ENCODE measurements at regions not wholly inside any gene's neighbourhood (a gene's known extent, or its start where the extent isn't known, plus 50 kb on each side); places are given as distances from the start of the nearest gene placed in this dataset.

- no peak for DNase-seq
Measured at GRCh38 chr2:236656166-236656565, 86.5 kb downstream of the ACKR3 start.

GRCh38 chr2:236656721-236657120 lies 87.1 kb downstream of the ACKR3 start:
- no peak for DNase-seq

- no peak for DNase-seq
Measured at GRCh38 chr2:236657215-236657614, 87.6 kb downstream of the ACKR3 start.

- DNase-seq = no peak
Measured at GRCh38 chr2:236657801-236658200, 88.2 kb downstream of the ACKR3 start.

GRCh38 chr2:236658974-236659757 lies 89.5 kb downstream of the ACKR3 start:
- no peak for DNase-seq

- no peak for DNase-seq
Measured at GRCh38 chr2:236659758-236660150, 90.1 kb downstream of the ACKR3 start.

GRCh38 chr2:236661061-236661761 lies 91.6 kb downstream of the ACKR3 start:
- no peak for DNase-seq

GRCh38 chr2:236661762-236662110 lies 92.1 kb downstream of the ACKR3 start:
- no peak for DNase-seq

- DNase-seq = no peak
Measured at GRCh38 chr2:236662231-236663185, 92.9 kb downstream of the ACKR3 start.

GRCh38 chr2:236663287-236664101 lies 93.9 kb downstream of the ACKR3 start:
- no peak for DNase-seq

- no peak for DNase-seq
Measured at GRCh38 chr2:236664136-236664535, 94.5 kb downstream of the ACKR3 start.

GRCh38 chr2:236665101-236665500 lies 95.5 kb downstream of the ACKR3 start:
- no peak for DNase-seq

- DNase-seq = no peak
Measured at GRCh38 chr2:236665572-236666118, 96.0 kb downstream of the ACKR3 start.

- DNase-seq = no peak
Measured at GRCh38 chr2:236666646-236667204, 97.1 kb downstream of the ACKR3 start.

GRCh38 chr2:236667526-236667925 lies 97.9 kb downstream of the ACKR3 start:
- no peak for DNase-seq

- no peak for DNase-seq
Measured at GRCh38 chr2:236668531-236668969, 98.9 kb downstream of the ACKR3 start.

GRCh38 chr2:236670235-236670620 lies 100.6 kb downstream of the ACKR3 start:
- DNase-seq = no peak

GRCh38 chr2:236671896-236672562 lies 102.4 kb downstream of the ACKR3 start:
- DNase-seq = no peak

GRCh38 chr2:236672606-236673005 lies 103.0 kb downstream of the ACKR3 start:
- DNase-seq = no peak

GRCh38 chr2:236673126-236673822 lies 103.6 kb downstream of the ACKR3 start:
- no peak for DNase-seq

GRCh38 chr2:236673823-236674185 lies 104.2 kb downstream of the ACKR3 start:
- DNase-seq = no peak
